ENCODE measurements at regions not wholly inside any gene's neighbourhood (a gene's known extent, or its start where the extent isn't known, plus 50 kb on each side); places are given as distances from the start of the nearest gene placed in this dataset.

DNA sequence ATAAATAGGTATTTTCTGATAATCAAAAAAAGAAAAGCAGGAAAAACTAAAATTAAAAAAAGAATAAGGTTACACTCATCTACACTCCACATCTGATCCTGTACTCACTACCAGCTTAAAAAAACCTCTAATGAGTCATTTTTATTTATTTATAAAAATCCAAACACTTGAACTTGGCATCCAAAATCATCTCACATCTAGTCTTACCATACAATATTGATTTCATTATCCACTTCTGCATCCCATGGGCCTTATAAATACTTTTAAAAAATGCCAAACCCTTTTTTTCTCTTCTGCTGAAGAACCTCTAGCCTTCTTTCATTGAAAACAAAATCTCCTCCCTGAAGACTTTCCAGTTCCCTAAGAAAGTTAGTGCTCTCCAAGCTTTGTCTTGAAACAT is 109.7 kb downstream of the TMTC3 start:
- DNase-seq (ENCODE audit: low read depth), result no peak

DNA sequence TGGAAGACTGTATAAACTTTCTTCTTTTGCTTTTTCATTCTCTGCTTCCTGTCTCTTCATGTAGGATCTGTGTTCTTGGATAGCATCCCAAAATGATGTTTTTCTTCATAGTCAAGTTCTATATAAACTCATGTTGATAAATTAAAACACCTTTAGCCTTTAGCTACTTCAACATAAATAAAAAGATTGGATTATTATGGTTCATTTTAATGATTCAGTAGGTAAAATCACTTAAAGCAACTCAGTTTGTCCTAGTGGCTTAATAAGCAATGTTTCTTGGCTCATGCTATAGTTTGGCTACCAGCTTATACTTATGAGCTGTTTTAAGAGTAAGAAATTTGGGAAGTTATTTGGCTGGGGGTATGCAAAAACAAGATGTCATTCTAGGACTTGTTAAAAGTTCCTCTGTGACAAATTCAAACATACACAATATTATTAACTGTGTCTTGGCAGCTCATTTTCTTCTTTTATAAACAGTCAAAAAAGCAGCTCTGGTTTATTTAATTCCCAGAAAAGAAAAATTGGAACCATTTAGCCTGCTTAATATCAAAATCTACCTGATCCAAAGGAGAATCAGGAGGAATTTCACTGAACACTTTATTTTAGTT is 111.4 kb downstream of the TMTC3 start:
- no peak for DNase-seq (ENCODE audit: low read depth)

DNA sequence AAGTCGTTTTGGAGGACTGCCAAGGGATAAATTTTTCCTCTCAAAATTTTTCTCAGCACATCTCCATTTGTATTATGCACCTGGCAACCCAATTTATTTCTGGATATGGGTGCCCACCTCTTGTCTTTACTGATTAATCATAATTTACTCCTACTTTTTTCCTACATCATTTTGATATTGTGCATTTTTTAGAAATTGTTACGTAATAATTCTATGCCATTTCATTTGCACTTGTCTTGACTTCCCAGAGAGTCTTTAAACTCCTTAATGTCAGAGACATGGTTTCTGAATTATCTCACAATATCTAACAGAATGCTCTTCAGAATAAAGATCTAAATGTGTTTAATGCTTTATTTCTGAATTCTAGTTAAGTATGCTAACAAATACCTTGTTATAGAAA is 113.1 kb downstream of the TMTC3 start:
- no peak for DNase-seq (ENCODE audit: low read depth)

DNA sequence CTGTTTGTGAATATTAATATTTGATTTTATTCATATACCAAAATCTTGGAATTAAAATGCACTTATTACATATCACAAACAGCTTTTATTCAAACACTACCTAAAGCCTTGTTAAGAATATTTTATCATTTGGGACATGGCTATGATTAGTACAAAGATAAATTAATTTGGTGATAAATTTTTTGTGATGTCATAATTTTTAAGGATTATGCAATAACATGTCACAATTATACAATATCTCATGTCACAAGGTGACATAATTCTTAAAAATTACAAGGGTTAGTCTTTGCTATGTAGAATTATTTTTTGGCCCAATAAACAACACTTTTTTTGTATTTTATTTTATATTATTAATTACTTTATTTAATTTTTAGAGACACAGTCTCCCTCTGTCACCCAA is 113.7 kb downstream of the TMTC3 start:
- no peak for DNase-seq (ENCODE audit: low read depth)

DNA sequence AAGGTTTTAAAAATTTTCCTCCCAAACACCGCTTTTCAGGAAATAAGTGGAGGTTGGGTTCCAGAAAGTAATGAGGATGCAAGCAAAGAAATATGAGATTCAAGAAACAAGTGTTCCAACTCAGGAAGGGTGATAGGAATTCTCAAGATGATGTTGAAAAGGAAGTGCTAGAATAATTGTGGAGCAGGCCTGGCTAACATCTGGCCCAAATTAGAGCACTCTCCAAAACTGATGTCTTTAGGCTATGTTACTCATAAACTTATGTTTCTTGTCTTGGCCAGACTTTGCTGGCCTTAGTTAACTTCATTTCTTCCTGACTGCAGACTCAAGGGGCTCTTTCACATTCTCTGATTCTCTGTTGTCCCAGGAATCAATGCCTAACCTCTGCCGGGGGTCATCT is 116.3 kb downstream of the TMTC3 start:
- DNase-seq (ENCODE audit: low read depth), result peak; percentile 45

DNA sequence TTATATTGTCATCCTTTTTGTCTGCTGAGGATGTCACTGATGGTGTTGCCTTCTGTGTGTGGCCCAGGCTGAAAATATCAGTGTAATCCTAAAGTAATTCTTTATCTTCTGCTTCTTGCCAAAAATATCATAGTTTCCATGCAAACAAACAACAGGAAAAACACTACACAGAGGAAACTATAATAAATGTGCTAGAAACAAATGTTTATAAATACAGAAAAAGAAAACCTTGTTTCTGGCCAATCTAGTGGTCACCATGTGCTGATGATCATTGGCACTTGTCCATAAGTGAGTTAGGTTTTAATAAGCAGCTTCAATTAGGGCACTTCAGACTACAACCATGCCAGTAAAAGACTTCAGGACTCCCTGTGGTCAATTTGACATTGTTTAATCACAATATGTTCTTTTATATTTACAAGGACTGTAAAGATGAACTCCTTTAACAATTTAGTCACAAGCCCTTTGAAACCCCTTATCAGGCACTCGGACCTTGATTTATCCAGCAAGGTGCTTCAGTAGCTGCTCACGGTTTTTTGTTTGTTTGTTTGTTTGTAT is 124.8 kb downstream of the TMTC3 start:
- peak; percentile 44 for DNase-seq (ENCODE audit: low read depth)

DNA sequence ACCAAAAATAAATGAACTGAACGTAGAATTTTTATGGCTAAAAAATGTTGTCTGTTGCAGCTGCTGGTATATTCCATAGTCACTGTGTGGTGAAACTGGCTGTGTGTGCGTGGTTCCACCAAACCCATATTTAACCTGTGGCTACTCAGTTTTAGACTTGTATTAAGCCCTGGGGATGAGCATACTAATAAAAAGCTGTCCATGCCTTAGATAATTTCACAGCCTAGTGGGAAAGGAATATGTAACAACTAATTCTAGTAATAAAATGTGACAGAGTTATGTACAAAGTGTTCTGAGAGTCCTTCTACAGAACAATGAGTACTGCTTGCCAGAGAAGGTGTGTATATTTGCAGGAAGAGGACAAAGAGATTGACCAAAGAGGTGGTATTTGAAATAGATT is 125.5 kb downstream of the TMTC3 start:
- no peak for DNase-seq (ENCODE audit: low read depth)

DNA sequence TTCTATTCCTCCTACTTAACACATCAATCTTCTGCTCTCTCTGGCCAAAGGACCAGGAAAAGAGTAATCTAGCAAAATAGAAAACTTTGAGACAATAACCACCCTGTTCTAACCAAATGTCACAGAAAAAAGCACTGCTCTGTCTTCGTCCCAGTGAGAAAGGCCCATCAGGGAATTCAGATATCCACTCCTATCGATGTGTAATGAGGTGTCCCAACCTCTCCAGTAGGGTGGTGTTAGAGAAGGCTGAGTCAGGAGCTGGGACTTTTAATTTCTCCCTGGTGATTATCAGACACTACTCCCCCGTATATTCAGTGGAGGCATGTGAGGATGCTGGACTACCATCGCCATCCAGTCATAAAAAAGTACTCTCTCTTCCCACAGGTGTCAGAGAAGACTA is 130.3 kb downstream of the TMTC3 start:
- DNase-seq (ENCODE audit: low read depth), result no peak

DNA sequence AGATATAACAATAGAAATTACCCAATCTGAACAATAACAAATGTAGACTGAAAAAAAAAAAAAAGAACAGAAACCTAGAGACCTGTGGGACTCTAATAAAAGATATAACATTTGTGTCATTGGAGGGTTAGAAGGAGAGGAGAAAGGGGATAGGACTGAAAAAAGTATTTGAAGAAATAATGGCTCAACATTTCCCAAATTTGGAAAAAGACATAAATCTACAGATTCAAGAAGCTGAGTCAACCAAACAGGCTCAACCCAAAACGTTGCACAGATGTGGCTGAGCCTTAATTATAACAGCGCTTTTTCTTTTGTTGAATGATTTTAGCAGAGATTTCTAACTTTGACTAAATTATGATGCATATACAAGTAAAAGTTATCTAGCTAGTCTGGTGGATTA is 131.3 kb downstream of the TMTC3 start:
- DNase-seq (ENCODE audit: low read depth), result no peak

DNA sequence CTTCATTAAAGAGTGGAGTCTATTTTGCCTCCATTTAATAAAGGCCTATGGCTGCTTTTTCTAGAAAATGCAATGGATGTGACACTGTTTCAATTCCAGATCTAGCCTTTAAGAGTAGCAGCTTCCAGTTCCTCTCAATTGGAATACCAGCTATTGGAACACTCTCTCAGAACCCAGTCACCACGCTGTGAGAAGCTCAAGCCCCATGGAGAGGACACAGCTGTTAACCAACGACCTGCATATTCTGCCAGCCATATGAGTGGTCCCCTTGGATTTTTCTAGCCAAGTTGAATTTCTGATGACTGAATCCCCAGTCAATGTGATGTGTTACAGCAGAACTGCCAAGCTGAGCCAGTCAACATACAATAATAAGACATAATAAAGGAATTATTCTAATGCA is 131.8 kb downstream of the TMTC3 start:
- DNase-seq (ENCODE audit: low read depth), result no peak

DNA sequence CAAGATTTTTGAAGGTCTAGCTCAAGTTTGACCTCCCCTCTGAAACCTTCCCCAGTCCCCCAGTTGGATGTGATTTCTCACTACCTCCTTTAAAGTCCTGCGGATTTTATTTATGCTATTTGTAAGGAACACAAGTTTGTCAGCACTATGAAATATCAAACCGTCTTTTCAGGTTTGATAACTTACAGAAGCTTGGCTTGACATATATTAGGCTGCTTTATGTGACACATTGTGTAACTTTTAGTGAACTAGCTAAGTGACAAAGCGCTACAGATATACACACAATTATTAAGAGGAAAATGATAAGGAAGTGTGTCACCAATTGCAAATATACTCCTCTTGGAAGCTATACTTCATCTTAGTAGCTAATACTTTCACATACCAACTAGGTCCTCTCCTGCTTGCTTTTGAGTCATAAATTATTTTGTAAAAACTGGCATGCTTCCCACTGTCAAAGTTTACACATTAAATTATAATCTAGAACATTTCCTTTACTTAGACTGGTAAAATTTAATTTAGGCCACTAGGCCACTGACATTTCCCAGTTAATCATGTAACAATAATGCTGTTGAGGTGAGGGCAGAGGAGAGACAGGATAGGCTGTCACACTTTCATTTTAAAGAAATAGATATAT is 149.5 kb downstream of the TMTC3 start:
- no peak for DNase-seq (ENCODE audit: low read depth)

DNA sequence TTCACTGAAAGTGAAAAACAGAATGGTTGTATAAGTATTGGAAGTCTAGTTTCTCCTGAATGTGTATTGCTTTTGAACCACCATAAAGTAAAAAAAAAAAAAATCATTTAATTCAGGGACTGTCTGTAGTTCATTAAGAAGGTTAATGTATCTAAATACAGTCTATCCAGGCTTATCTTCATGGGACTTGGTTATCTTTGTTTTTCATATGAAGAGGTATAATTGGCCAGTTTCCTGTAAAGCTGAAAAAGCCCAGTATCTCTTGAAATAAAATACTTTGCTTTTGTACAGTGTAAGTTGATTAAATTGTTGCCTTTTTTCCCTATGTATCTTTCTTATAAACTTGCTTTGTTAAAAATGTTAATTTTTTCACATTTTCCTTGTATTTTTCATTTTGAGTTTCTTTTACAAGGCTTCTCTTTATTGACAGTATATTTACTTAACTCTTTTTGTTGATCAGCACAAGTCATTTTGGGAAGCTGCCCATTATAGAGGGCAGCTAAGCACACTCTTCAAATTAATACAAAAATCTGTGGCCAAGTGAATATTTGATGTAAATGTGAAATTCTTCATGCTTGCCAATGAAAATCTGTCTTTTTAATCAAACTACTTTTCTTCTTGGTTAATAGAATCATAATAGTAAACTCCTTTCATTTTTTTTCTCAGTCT is 156.0 kb downstream of the TMTC3 start:
- no peak for DNase-seq (ENCODE audit: low read depth)

DNA sequence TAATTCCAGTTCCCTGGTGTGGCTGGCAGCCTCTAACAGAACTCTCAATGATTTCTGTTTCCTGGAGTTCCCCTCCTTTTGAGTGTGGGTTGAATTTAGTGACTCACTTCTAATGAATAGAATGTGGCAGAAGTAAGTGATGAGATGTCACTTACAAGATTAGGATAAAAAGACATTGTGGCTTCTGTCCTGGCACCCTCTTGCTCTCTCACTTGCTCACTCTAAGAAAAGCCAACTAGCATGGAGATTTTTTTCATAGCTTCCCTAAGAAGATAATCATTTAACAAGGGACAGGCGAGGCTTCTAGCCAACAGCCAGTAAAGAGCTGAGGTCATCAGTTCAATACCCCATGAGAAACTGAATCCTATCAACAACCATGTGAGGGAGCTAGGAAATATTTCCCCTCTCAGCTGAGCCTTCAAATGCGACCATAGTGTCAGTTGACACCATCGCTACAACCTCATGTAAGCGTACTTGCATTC is 156.7 kb downstream of the TMTC3 start:
- DNase-seq (ENCODE audit: low read depth), result peak; percentile 71

DNA sequence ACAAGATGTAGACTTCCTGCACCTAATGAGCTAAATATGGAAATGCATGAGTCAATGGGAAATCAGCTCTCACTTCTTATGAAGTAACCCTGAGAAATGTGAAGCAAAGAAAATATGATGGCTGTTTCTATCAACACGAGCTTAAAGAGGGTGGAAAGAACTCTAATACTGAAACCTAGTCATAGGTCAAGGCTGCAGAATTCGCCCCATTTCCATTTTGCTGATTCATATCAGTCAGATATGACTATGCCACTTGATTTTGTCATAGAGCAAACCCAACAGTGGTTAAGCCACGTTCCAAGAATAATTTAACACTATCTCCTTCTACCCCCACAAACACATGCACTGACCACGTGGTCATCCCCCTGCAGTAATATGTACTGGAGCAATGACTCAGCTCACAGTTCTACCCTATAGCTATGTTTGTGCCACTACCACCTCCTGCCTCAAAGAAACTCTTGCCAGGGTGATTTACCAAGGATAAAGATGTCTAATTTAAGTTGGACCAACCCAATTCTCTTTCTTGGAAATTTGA is 157.5 kb downstream of the TMTC3 start:
- DNase-seq (ENCODE audit: low read depth), result peak; percentile 99

DNA sequence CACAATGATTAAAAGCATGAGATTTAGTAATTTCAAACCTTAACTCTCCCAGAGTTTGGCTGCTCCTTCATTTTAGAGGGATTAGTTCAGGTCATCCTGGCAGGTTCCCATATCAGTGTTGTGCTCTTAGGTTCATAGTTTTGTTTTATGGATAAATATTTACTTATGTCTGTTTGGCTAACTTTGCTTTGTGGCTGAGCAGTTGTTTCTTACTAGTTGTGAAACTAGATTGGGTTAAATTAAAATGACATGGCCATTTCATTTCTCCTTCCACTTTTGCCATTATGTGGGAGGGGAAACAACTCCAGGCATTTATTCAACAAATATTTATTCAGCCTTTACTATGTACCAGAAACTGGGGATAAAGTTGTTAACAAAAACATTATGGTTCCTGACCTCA is 158.8 kb downstream of the TMTC3 start:
- DNase-seq (ENCODE audit: low read depth), result no peak

DNA sequence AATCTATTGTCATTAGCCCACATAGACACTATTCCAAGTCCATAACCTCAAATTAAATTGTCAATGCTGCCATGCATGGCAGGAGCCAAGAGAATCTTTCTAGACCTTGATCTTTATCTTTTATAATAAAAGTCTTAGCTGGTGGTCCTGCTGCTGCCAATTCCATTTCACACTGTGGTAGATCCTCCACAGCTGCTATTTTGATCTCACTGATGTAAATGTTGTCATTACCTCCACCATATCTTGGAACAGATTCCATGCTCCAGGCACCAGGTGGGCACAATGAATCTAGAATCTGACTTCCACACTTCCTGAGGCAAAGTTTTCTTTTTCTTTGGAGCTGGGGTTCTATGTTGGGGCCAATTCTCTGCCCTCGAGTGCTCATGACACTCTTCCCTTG is 161.2 kb downstream of the TMTC3 start:
- DNase-seq (ENCODE audit: low read depth), result no peak

DNA sequence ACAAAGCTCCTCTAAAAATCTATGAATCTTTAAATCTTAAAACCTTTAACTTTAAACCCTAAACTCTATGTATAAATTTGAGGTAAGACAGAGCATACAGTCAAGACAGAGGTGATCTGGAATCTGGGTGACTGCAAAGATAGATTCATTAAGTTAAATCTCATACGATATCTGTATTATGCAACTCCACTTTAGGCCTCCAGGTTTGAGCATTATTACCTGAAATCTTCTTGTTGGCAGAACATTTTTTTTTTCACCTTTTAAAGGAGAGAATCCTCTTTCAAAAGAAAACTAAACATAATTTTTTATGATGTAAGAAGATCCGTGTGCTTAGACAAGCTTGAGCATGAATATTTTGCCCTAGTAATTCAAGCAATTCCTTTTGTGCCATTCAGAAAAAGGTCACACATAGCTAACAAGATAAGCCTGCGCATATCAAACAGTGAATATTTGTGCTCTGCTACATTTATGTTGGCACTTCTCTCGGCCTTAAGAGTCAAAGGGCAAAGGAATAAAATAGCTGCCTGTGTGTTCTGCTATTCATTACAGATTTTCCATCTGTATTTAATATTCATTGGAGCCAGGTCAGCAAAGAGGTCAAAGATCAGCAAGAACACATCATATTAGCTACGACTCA is 163.3 kb downstream of the TMTC3 start:
- no peak for DNase-seq (ENCODE audit: low read depth)

DNA sequence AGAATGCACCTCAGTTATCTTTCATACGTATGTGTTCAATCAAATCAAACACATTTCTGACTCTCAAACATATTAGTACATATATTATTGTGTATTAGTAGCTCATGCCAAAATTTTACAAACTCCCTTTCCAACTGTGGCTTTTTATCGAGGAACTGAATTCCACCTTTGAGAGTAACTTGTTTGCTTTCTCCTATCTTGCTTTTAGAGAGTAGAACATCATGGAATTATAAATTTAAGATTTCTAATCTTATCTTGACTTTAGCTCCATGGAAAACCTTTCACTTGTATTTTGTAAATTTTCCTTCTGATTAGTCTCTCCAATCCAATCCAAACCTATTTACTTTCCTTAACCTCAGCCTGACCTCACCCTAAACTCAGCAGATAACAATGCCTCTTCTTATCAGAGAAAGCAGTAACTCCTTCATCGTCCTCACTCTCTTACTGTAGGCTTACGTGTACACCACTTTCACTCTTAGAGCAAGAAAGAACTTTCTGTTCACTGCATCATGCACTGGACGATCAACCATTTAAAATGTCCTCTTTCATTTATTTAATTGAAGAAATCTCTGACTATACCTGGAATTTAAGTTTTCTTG is 164.5 kb downstream of the TMTC3 start:
- DNase-seq (ENCODE audit: low read depth), result no peak

DNA sequence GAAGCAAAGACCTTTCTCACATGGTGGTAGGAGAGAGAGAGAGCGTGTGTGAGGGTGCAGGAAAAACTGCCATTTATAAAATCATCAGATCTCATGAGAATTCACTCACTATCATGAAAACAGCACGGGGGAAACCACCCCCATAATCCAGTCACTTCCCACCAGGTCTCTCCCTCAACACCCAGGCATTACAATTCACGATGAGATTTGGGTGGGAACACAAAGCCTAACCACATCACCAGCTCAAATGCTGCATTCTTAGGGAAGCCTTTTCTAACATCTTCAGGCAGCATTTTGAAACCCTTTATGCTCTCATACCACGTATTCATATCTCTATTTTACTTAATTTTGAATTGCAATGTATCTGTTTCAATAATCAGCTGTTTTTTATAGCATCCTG is 165.9 kb downstream of the TMTC3 start:
- DNase-seq (ENCODE audit: low read depth), result no peak

DNA sequence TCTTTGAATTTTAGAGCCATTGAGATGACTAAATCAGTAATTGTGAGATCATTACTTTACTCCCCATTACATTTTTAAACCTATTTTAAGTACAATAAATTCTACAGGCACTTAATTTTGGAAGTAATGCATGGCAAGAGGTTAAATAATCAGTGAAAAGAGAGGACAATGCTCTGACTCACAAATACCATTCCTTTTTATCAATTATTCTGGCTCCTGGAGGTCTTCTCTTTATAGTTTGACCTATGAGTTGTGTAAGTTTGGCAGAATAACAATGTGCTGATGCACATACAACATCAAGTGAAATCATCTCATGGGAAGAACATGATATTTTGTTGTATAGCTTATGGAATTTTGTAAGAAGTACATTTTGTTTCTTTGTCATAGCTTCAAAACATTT is 166.7 kb downstream of the TMTC3 start:
- DNase-seq (ENCODE audit: low read depth), result peak; percentile 70

DNA sequence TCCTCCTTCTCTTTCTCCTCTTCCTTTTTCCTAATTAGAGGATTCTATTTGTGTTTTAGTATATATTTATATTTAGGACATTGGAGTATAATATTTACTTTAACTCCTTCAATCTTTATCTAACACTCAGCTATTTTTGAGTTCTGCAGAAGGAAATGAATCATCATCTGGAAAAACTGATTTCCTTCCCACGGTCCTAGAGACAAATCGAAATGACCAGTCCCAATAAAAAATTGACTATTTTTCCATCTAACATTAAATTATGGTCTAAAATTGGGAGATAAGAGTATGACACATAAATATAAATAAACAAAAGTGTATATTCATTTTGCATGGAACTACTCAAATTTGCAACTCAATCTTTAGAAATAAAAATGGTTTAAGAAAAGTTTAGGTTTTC is 167.4 kb downstream of the TMTC3 start:
- no peak for DNase-seq (ENCODE audit: low read depth)

DNA sequence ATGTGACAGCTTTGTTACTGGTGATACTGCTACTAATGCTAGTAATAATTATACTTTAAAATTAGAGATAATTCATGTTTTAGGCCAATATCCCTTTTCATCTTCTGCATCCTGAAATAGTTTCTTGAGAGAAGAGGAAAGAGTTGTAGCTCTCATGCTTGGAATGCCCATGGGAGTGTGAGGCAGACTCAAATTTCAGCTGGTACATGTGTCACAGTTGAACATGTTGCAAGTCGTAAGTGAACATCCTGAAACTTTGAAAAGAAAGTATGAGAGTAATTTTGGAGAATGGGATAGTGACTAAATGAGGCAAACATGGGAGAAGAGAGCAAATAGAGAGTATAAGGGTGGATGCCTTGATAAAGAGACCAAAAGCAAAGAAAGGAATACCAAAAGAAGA is 168.0 kb downstream of the TMTC3 start:
- DNase-seq (ENCODE audit: low read depth), result peak; percentile 75
